ENCODE measurements at regions not wholly inside any gene's neighbourhood (a gene's known extent, or its start where the extent isn't known, plus 50 kb on each side); places are given as distances from the start of the nearest gene placed in this dataset.

- TF ChIP-seq CTCF (optimal IDR thresholded peaks at IDR 0.05 in 1 of 3, IDR thresholded peaks at IDR 0.05 in 1 of 3, conservative IDR thresholded peaks at IDR 0.05 in 1 of 3; ENCODE audit: extremely low read depth in 1 of 3, insufficient read depth in 2 of 3, low read length in 3 of 3) (no peak), EZH2 (IDR thresholded peaks at IDR 0.05; ENCODE audit: low read length) (no peak)
Observed at GRCh38 chr9:81244631-81245030, 444.7 kb downstream of the TLE1 start.
